ENCODE measurements at regions not wholly inside any gene's neighbourhood (a gene's known extent, or its start where the extent isn't known, plus 50 kb on each side); places are given as distances from the start of the nearest gene placed in this dataset.

DNA sequence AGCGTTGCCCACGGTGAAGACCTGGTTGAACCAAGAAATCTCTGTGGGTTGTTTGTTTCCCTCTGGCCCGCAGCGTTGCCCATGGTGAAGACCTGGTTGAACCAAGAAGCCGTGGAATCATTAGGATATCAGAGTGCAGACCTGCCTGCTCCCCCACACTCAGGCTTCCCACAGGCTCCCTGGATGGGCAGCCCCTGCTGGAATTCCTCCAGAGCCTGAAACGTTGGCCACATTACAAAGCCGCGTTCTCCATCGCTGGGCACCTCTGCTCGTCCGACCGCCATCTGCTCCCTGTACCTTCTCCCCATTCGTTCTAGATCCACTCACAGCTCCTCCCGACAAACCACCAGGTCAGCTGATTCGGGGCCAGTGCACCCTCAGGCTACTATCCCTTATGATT is 266.9 kb upstream of the SHH start:
- H3K4me3 ChIP-seq (ENCODE audit: low read depth, low read length): no peak overlapping the region
- in situ Hi-C loops (cut with HindIII; ENCODE audit: low sequenced_read_pairs): no loop called here
- TF ChIP-seq, protein P1, sequence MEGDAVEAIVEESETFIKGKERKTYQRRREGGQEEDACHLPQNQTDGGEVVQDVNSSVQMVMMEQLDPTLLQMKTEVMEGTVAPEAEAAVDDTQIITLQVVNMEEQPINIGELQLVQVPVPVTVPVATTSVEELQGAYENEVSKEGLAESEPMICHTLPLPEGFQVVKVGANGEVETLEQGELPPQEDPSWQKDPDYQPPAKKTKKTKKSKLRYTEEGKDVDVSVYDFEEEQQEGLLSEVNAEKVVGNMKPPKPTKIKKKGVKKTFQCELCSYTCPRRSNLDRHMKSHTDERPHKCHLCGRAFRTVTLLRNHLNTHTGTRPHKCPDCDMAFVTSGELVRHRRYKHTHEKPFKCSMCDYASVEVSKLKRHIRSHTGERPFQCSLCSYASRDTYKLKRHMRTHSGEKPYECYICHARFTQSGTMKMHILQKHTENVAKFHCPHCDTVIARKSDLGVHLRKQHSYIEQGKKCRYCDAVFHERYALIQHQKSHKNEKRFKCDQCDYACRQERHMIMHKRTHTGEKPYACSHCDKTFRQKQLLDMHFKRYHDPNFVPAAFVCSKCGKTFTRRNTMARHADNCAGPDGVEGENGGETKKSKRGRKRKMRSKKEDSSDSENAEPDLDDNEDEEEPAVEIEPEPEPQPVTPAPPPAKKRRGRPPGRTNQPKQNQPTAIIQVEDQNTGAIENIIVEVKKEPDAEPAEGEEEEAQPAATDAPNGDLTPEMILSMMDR (IDR thresholded peaks at IDR 0.05; ENCODE audit: low read depth, low read length, missing control alignments): no peak
- DNase-seq (ENCODE audit: low read depth): no peak

DNA sequence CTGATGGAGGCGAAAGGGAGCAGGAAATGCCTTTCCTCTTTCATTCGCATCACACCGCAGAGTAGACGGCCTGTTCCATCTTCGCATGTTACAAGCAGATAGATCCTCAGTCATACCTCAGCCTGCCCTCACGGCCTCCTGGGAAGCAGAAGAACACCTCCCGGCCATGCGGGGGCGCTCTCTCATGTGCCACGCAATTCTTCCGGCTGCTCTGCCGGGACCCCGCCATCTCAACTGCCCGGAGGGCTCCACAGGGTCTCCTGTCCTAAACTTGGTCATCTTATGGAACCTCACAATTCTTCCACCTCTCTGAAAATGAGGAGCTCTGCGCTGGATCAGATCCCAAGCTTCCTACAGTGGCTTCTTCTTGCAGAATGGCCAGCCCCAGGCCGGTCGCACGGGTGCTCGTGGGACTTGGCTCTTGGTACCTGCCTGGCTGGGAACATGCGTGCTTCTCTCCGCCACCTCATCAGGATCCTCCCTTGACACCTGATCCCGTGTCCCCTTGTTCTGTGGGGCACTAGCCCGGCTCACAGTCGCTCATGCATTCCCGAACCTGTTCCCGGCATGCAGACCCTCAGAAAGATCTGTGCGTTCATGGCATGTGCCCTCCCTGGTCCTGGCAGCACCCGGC is 262.8 kb upstream of the SHH start:
- in situ Hi-C loops (cut with HindIII; ENCODE audit: low sequenced_read_pairs): no loop called here
- no peak overlapping the region for H3K4me3 ChIP-seq (ENCODE audit: low read depth, low read length)
- DNase-seq (ENCODE audit: low read depth): no peak
- TF ChIP-seq, protein P1 (IDR thresholded peaks at IDR 0.05; ENCODE audit: low read depth, low read length, missing control alignments): no peak

DNA sequence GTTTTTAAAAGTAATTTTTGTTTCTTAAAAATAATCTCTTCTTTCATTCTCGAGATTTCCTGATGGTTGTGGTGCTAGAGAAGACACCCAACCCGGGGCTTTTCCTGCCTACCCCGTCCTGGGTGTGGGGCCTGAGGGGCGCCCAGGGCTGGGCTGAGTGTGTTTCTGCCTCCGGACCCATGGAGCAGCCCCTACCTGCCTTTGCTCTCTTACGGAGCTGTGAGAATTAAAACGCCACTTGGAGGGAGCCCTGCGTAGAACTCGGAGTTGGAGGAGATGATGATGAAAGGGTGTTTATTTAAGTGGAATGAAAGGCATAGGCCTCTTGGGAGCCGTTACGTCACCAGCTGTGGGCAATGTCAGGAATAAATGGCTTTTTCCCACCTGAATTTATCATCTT is 261.8 kb upstream of the SHH start:
- DNase-seq (ENCODE audit: low read depth): no peak
- in situ Hi-C loops (cut with HindIII; ENCODE audit: low sequenced_read_pairs): no loop called here

DNA sequence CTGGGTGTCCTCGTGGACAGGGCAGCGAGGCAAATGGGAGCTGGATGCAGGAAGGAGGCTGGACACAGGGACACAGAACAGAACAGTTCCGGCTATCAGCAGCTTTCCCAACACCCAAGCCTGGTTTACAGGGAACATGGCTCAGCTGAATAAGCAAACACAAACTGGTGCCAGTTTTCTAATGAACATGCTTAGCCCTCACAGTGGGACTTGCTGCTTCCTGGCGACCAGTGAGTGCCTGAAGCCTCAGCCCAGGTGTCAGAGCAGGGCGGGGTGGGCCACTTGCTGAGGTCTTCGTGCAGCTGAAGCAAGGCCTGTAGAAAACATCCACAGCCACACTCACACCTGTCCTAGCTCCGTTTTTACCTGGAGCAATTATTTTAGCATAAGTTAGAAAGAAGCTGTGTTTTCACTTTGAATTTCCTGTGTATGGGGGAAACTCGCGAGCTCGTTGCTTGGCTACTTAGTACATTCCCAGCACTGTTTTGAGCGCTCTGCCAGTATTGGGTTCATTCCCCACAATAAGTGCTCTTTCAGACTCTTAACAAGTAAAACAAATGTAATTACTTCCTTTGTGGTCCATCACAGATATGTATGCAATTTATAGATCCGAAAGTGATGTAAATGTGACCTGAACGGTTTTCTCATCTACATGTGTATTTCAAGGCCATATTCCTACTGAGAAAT is 261.2 kb upstream of the SHH start:
- TF ChIP-seq, protein P1 (IDR thresholded peaks at IDR 0.05; ENCODE audit: low read depth, low read length, missing control alignments): no peak
- in situ Hi-C loops (cut with HindIII; ENCODE audit: low sequenced_read_pairs): no loop called here
- no peak for DNase-seq (ENCODE audit: low read depth)
- H3K4me3 ChIP-seq (ENCODE audit: low read depth, low read length): no peak overlapping the region

More for the DNA sequence above, 261.8 kb upstream of the SHH start:
- no peak overlapping the region for H3K4me3 ChIP-seq (ENCODE audit: low read depth, low read length)
- TF ChIP-seq, protein P1 (IDR thresholded peaks at IDR 0.05; ENCODE audit: low read depth, low read length, missing control alignments): no peak

DNA sequence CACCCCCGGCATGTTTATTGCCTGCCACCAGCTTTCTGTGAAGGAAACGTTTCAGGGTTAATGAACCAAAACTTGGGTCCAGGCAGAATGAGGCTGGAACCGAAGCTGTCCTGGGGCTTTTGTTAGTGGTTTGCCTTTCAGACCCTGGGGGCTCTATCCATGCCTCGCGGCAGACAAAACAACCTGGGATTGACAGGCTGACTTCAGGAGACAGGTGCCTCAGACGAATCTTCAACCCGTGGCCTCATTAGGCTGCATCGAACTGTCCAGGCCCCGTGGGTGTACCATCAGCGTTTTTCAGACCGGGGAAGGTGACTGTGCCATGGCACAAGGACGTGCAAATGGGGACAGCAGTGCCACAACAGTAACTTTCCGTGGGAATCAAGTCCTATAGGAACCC is 259.3 kb upstream of the SHH start:
- TF ChIP-seq, protein P1 (IDR thresholded peaks at IDR 0.05; ENCODE audit: low read depth, low read length, missing control alignments): no peak
- in situ Hi-C loops (cut with HindIII; ENCODE audit: low sequenced_read_pairs): no loop called here
- no peak overlapping the region for H3K4me3 ChIP-seq (ENCODE audit: low read depth, low read length)
- DNase-seq (ENCODE audit: low read depth): no peak

DNA sequence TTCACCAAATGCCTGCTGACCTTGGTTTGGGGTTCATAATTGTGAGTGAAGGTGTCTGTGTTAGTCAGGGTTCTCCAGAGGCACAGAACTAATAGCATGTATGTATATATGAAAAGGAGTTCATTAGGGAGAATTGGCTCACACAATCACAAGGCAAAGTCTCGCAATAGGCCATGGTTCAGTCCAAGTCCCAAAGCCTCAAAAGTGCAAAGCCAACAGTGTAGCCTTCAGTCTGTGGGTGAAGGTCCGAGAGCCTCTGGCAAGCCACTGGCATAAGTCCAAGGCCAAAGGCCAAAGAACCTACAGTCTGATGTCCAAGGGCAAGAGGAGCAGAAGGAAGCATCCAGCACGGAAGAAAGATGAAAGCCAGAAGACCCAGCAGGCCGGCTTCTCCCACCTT is 257.6 kb upstream of the SHH start:
- TF ChIP-seq, protein P1 (IDR thresholded peaks at IDR 0.05; ENCODE audit: low read depth, low read length, missing control alignments): no peak
- in situ Hi-C loops (cut with HindIII; ENCODE audit: low sequenced_read_pairs): no loop called here
- no peak overlapping the region for H3K4me3 ChIP-seq (ENCODE audit: low read depth, low read length)
- no peak for DNase-seq (ENCODE audit: low read depth)

All from astrocyte of the cerebellum (primary cell).